ENCODE measurements at regions not wholly inside any gene's neighbourhood (a gene's known extent, or its start where the extent isn't known, plus 50 kb on each side); places are given as distances from the start of the nearest gene placed in this dataset.

DNA sequence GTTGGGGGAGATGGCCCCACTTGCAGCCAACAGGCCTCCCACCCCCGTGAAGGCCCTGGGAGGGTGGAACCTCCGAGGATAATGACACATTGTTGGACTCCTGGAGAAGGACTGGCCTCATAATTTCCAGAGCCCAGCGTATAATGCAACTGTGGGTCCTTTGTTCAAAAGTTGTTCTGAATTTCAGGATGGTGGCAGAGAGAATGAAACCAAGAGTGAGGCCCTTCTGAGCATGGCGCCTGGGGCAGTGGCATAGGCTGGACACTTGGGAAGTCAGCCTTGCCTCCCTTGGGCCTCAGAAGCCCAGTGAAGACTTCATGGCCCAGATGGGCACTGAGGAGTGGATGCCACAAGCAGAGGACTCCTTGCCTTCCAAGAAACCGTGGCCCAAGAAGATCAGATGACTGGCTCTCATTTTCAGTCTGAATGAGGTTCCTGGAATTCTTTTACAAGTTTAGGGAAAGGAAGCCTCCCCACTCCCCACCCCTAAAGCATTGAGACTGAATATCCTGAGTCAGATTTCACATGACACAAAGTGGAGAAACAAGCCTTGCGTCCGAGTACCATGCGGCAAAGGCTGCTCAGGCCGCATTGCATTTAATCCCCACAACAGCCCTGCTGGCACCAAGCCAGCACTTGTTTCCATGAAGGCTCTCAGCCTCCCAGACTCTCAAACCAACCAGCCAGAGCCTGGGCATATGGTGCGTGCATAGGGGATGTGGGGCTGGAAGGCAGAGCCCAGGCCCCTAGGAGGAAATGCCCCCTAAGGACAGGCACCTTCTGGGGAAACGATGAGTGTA lies 96.7 kb upstream of the SMIM23 start:
- Histone ChIP-seq H3K27ac (ENCODE audit: low read depth in 1 of 2, low read length in 1 of 2) (no peak overlapping the region), H3K36me3 (ENCODE audit: control insufficient read depth in 4 of 4, insufficient read depth in 4 of 4, low read length in 4 of 4) (no peaks in the 10 kb centered on the region), H3K9me3 (ENCODE audit: control insufficient read depth in 4 of 4, insufficient read depth in 3 of 4, low read length in 3 of 4) (no peaks in the 10 kb centered on the region), H3K9ac (ENCODE audit: insufficient read depth in 1 of 2, low read length in 2 of 2) (no peak overlapping the region), H3K27me3 (ENCODE audit: control insufficient read depth in 3 of 3, insufficient read depth in 3 of 3, low read length in 2 of 3) (no peaks in the 10 kb centered on the region), H3K4me3 (no peak overlapping the region), H3K4me1 (ENCODE audit: control insufficient read depth in 5 of 5, insufficient read depth in 5 of 5, low read length in 5 of 5) (peaks cover 0 to 4% (median 0%) of the 10 kb centered on the region in 5 donors)
- DNase-seq (peak; percentile 65 to 71 (median 66)), ATAC-seq (ENCODE audit: insufficient read depth, low FRiP score) (no peak)
- WGBS, 2 donors = 86 to 94% methylated on average over 11 of the region's 11 CpGs
- TF ChIP-seq, protein P1, sequence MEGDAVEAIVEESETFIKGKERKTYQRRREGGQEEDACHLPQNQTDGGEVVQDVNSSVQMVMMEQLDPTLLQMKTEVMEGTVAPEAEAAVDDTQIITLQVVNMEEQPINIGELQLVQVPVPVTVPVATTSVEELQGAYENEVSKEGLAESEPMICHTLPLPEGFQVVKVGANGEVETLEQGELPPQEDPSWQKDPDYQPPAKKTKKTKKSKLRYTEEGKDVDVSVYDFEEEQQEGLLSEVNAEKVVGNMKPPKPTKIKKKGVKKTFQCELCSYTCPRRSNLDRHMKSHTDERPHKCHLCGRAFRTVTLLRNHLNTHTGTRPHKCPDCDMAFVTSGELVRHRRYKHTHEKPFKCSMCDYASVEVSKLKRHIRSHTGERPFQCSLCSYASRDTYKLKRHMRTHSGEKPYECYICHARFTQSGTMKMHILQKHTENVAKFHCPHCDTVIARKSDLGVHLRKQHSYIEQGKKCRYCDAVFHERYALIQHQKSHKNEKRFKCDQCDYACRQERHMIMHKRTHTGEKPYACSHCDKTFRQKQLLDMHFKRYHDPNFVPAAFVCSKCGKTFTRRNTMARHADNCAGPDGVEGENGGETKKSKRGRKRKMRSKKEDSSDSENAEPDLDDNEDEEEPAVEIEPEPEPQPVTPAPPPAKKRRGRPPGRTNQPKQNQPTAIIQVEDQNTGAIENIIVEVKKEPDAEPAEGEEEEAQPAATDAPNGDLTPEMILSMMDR (IDR thresholded peaks at IDR 0.05; ENCODE audit: control extremely low read depth, extremely low read depth) = no peak

DNA sequence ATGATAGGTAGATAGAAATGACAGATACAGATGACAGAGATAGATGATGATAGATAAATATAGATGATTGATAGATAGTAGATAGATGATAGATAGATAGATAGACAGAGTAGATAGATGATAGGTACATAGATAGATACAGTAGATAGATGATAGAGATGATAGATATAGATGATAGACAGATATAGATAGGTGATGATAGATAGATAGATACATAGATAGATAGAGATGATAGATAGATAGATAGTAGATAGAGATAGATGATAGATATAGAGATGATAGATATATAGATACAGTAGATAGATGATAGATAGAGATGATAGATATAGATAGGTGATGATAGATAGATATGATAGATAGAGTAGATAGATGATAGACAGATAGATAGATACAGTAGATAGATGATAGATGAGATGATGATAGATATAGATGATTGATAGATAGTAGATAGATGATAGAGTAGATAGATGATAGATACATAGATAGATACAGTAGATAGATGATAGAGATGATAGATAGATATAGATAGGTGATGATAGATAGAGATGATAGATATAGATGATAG lies 95.7 kb upstream of the SMIM23 start:
- Histone ChIP-seq H3K27ac (ENCODE audit: low read depth in 1 of 2, low read length in 1 of 2) (no peak overlapping the region), H3K9me3 (ENCODE audit: control insufficient read depth in 4 of 4, insufficient read depth in 3 of 4, low read length in 3 of 4) (no peaks in the 10 kb centered on the region), H3K4me3 (no peak overlapping the region), H3K9ac (ENCODE audit: insufficient read depth in 1 of 2, low read length in 2 of 2) (no peak overlapping the region), H3K4me1 (ENCODE audit: control insufficient read depth in 5 of 5, insufficient read depth in 5 of 5, low read length in 5 of 5) (no peaks in the 10 kb centered on the region), H3K36me3 (ENCODE audit: control insufficient read depth in 4 of 4, insufficient read depth in 4 of 4, low read length in 4 of 4) (no peaks in the 10 kb centered on the region), H3K27me3 (ENCODE audit: control insufficient read depth in 3 of 3, insufficient read depth in 3 of 3, low read length in 2 of 3) (no peaks in the 10 kb centered on the region)
- ATAC-seq (ENCODE audit: insufficient read depth, low FRiP score) = no peak
- TF ChIP-seq, protein P1 (IDR thresholded peaks at IDR 0.05; ENCODE audit: control extremely low read depth, extremely low read depth) = no peak
- DNase-seq = no peak

DNA sequence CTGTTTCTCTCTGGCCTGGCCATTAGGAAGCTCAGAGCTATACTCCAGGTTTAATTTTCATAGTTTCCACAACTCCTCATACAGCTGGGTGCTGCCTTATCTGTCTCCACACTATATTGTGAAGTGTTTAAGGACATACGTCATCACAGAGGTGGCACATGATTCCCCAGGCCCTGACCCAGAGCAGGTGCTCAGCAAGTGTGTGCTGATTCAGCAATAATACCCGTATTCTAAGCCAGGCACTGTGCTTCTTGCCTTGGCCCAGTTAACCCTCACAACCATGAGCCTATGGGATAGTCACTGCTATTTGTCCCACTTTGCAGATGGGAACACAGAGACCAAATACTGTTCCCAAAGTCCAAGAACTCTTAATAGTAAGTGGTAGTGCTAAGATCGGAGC lies 93.5 kb upstream of the SMIM23 start:
- TF ChIP-seq, protein P1 (IDR thresholded peaks at IDR 0.05; ENCODE audit: control extremely low read depth, extremely low read depth) = no peak
- Histone ChIP-seq H3K27me3 (ENCODE audit: control insufficient read depth in 3 of 3, insufficient read depth in 3 of 3, low read length in 2 of 3) (no peaks in the 10 kb centered on the region), H3K27ac (ENCODE audit: low read depth in 1 of 2, low read length in 1 of 2) (no peak overlapping the region), H3K9me3 (ENCODE audit: control insufficient read depth in 4 of 4, insufficient read depth in 3 of 4, low read length in 3 of 4) (peaks cover 0 to 4% (median 0%) of the 10 kb centered on the region in 4 donors), H3K4me3 (no peak overlapping the region), H3K9ac (ENCODE audit: insufficient read depth in 1 of 2, low read length in 2 of 2) (no peak overlapping the region), H3K4me1 (ENCODE audit: control insufficient read depth in 5 of 5, insufficient read depth in 5 of 5, low read length in 5 of 5) (peaks cover 0 to 7% (median 0%) of the 10 kb centered on the region in 5 donors), H3K36me3 (ENCODE audit: control insufficient read depth in 4 of 4, insufficient read depth in 4 of 4, low read length in 4 of 4) (no peaks in the 10 kb centered on the region)
- no peak for DNase-seq
- 75 to 88% methylated on average over 3 of the region's 3 CpGs for WGBS, 2 donors
- no peak for ATAC-seq (ENCODE audit: insufficient read depth, low FRiP score)

Measured in lung (tissue), 11 donors.